GM12878 (cell line): ENCODE measurements at regions not wholly inside any gene's neighbourhood (a gene's known extent, or its start where the extent isn't known, plus 50 kb on each side); places are given as distances from the start of the nearest gene placed in this dataset.
"Not testable (repeated sequence)": the region's sequence is repeated elsewhere in the genome, so short reads cannot be mapped to it uniquely, and the experiment has no call there.

Experiments used
- ATAC-seq: fragments of 200-7000 bp; cut with Tn5 transposase; 3 replicates; pipeline ENCODE4 v1.9.1; 2020; ENCODE audit warnings: mild to moderate bottlenecking, moderate library complexity
- BruUV-seq: library from RNA; stranded (reverse); fragments of 400-500 nt; replicated peaks from 2 replicates; lab custom pipeline; 2021; lab: Mats Ljungman, UMichigan
- CTCF ChIA-PET: fragments of 300-600 bp; sonication (Branson Sonifier 250); formaldehyde crosslinking; extraction: SDS; loops from one replicate; lab custom pipeline; 2021; ENCODE audit warnings: inconsistent platforms; lab: Yijun Ruan, JAX
- POLR2A ChIA-PET: fragments of 350-600 bp; formaldehyde crosslinking; extraction: SDS; loops from one replicate; lab custom pipeline; 2021; ENCODE audit warnings: inconsistent platforms; lab: Charles Lee
- RAD21 ChIA-PET: fragments of 300-600 bp; sonication (Branson Sonifier 250); formaldehyde crosslinking; loops from one replicate; lab custom pipeline; 2023; ENCODE audit warnings: antibody characterized with exemption; ENCODE audit not compliant: unreplicated experiment; lab: Charles Lee
- SMC1A ChIA-PET: fragments of 300-600 bp; sonication (Branson Sonifier 250); formaldehyde crosslinking; loops from one replicate; lab custom pipeline; 2023; ENCODE audit not compliant: unreplicated experiment, uncharacterized antibody; lab: Charles Lee
- DNase-seq: peaks from one replicate; pipeline ENCODE4 v3.0.0-alpha.2; 2011; ENCODE audit warnings: low read depth, low spot score
- FAIRE-seq: peaks from 3 replicates; lab custom pipeline; 2011; peaks lifted over from hg19 to GRCh38; lab: Jason Lieb, UNC
- H2AFZ ChIP-seq: 2 replicates; pipeline ENCODE4 v1.6.0; 2011; ENCODE audit warnings: low read depth, low read length, control low read depth; ENCODE audit not compliant: control insufficient read depth
- H3K27ac ChIP-seq: 2 replicates; pipeline ENCODE4 v1.5.1; 2011; ENCODE audit warnings: control low read depth; ENCODE audit not compliant: control insufficient read depth, insufficient read depth
- H3K27me3 ChIP-seq, 2 experiments: replicated peaks in 1 of 2; 2 replicates each; pipeline versions ENCODE4 v1.6.0 to v1.6.1; 2011; ENCODE audit warnings: low read length in 1 of 2; ENCODE audit not compliant: control insufficient read depth in 2 of 2, insufficient read depth in 2 of 2
- H3K36me3 ChIP-seq, 2 experiments: 2 replicates each; pipeline ENCODE4 v1.5.1; 2011; ENCODE audit warnings: low read length in 1 of 2; ENCODE audit not compliant: control insufficient read depth in 2 of 2, insufficient read depth in 2 of 2
- H3K4me1 ChIP-seq: 2 replicates; pipeline ENCODE4 v1.6.1; 2011; ENCODE audit warnings: mild to moderate bottlenecking, low read length, moderate library complexity, mixed read lengths; ENCODE audit not compliant: control insufficient read depth, insufficient read depth
- H3K4me2 ChIP-seq: 2 replicates; pipeline ENCODE4 v1.6.0; 2011; ENCODE audit warnings: control low read depth; ENCODE audit not compliant: control insufficient read depth, insufficient read depth
- H3K4me3 ChIP-seq: fragments of 200-600 bp; sonication (generic); 2 replicates; pipeline ENCODE4 v1.5.1; 2016
- H3K79me2 ChIP-seq: 2 replicates; pipeline ENCODE4 v1.6.0; 2011; ENCODE audit warnings: low read length; ENCODE audit not compliant: control insufficient read depth, insufficient read depth
- H3K9ac ChIP-seq: 2 replicates; pipeline ENCODE4 v1.8.0; 2011; ENCODE audit warnings: low read length, control low read depth, mixed read lengths; ENCODE audit not compliant: control insufficient read depth, insufficient read depth
- H3K9me3 ChIP-seq: replicated peaks from 3 replicates; pipeline ENCODE4 v1.5.1; 2011; ENCODE audit warnings: mild to moderate bottlenecking, low read length; ENCODE audit not compliant: control insufficient read depth, insufficient read depth
- H4K20me1 ChIP-seq: 2 replicates; pipeline ENCODE4 v1.6.0; 2011; ENCODE audit not compliant: control insufficient read depth, insufficient read depth
- CBX5 ChIP-seq: sonication (generic); IDR thresholded peaks from 2 replicates; pipeline ENCODE4 v1.6.1; 2016; ENCODE audit warnings: low read depth, moderate library complexity, mild to moderate bottlenecking, inconsistent platforms
- NRF1 ChIP-seq: conservative IDR thresholded peaks from 2 replicates; pipeline ENCODE4 v1.6.1; 2011; ENCODE audit warnings: mild to moderate bottlenecking, low read depth, low read length, improper control_type of control experiment
- RBBP5 ChIP-seq: fragments of 200-600 bp; sonication (generic); conservative IDR thresholded peaks from 2 replicates; pipeline ENCODE4 v1.6.1; 2016
- STAT1 ChIP-seq: fragments of 450-650 bp; conservative IDR thresholded peaks from 2 replicates; pipeline ENCODE4 v1.6.1; 2014; ENCODE audit warnings: antibody characterized with exemption, mild to moderate bottlenecking
- ZBTB4 ChIP-seq: fragments of 450-650 bp; formaldehyde crosslinking; IDR thresholded peaks from 2 replicates; pipeline ENCODE4 v1.4.0; 2022; ENCODE audit warnings: mild to moderate bottlenecking, moderate library complexity
- WGBS: methylation state at CpG from one replicate; pipeline ENCODE4 v1.1.6; 2016; ENCODE audit warnings: low lambda C conversion rate; ENCODE audit not compliant: insufficient replicate concordance, insufficient coverage; ENCODE audit errors: missing lambda C conversion rate; 5-methylcytosine and 5-hydroxymethylcytosine counted together
- in situ Hi-C: fragments of 300-500 bp; cut with MboI; formaldehyde crosslinking; loops from 9 replicates; pipeline ENCODE4 v1.14.3; 2018; ENCODE audit warnings: mixed read lengths
- intact Hi-C: fragments of 100-400 bp; cut with micrococcal nuclease; formaldehyde crosslinking; loops from one replicate; pipeline ENCODE4 v1.14.2; 2022; ENCODE audit not compliant: unreplicated experiment

- CTCF ChIA-PET: no interaction called here
- Histone ChIP-seq H3K4me3 (no peak overlapping the region), H3K9ac (no peak overlapping the region), H3K27ac (no peak overlapping the region), H3K27me3 (no peaks in the 10 kb centered on the region), H3K36me3 (no peaks in the 10 kb centered on the region), H2AFZ (no peak overlapping the region), H4K20me1 (no peaks in the 10 kb centered on the region), H3K79me2 (no peaks in the 10 kb centered on the region), H3K4me1 (no peaks in the 10 kb centered on the region), H3K4me2 (no peak overlapping the region), H3K9me3 (no peaks in the 10 kb centered on the region)
- ATAC-seq (no peak), DNase-seq (no peak), FAIRE-seq (no peak)
- RAD21 ChIA-PET: no interaction called here
- 39% methylated on average over 8 of the region's 8 CpGs for WGBS
- in situ Hi-C loops: no loop called here
- POLR2A ChIA-PET: no interaction called here
- SMC1A ChIA-PET: no interaction called here
- no TSS peak for BruUV-seq
- intact Hi-C loops: no loop called here
- TF ChIP-seq ZBTB4 (CRISPR knock-in tag) (no peak), STAT1 (no peak), NRF1 (no peak), RBBP5 (no peak), CBX5 (no peak)
- TF ChIP-seq, all 136 proteins: peak for 0
These were observed 920.7 kb upstream of the FOXG1 start for GRCh38 chr14:27845902-27846301.

GRCh38 chr14:27847480-27847879 lies 919.1 kb upstream of the FOXG1 start:
- CTCF ChIA-PET, H3K4me3 ChIP-seq, BruUV-seq, SMC1A ChIA-PET, in situ Hi-C loops, H3K9me3 ChIP-seq, H3K36me3 ChIP-seq, H4K20me1 ChIP-seq, H3K27me3 ChIP-seq, intact Hi-C loops, H3K4me2 ChIP-seq, H3K4me1 ChIP-seq, FAIRE-seq, H3K27ac ChIP-seq, H3K79me2 ChIP-seq, DNase-seq, H3K9ac ChIP-seq, ATAC-seq, RAD21 ChIA-PET, POLR2A ChIA-PET, H2AFZ ChIP-seq: not testable (repeated sequence)
- WGBS: 33% methylated on average over 1 of the region's 1 CpG

- CTCF ChIA-PET, DNase-seq, H3K4me2 ChIP-seq, H3K79me2 ChIP-seq, H3K27me3 ChIP-seq, FAIRE-seq, H4K20me1 ChIP-seq, H3K9ac ChIP-seq, H3K4me1 ChIP-seq, H3K9me3 ChIP-seq, H2AFZ ChIP-seq, BruUV-seq, SMC1A ChIA-PET, POLR2A ChIA-PET, ATAC-seq, intact Hi-C loops, in situ Hi-C loops, H3K27ac ChIP-seq, H3K36me3 ChIP-seq, RAD21 ChIA-PET, H3K4me3 ChIP-seq: not testable (repeated sequence)
These were observed 917.4 kb upstream of the FOXG1 start for GRCh38 chr14:27849193-27849592.
